GM18907 (cell line): ENCODE measurements at regions not wholly inside any gene's neighbourhood (a gene's known extent, or its start where the extent isn't known, plus 50 kb on each side); places are given as distances from the start of the nearest gene placed in this dataset.
A peak's percentile ranks its signal among the peaks of the same experiment; 100 is the strongest.

Experiments
- ATAC-seq: cut with Tn5 transposase; IDR thresholded peaks from one replicate; pipeline ENCODE4 v1.9.1; 2021; ENCODE audit warnings: mild to moderate bottlenecking, moderate library complexity; ENCODE audit not compliant: unreplicated experiment

- ATAC-seq = no peak
These were observed 300.1 kb downstream of the TDRD15 start for GRCh38 chr2:21423854-21424253.

DNA sequence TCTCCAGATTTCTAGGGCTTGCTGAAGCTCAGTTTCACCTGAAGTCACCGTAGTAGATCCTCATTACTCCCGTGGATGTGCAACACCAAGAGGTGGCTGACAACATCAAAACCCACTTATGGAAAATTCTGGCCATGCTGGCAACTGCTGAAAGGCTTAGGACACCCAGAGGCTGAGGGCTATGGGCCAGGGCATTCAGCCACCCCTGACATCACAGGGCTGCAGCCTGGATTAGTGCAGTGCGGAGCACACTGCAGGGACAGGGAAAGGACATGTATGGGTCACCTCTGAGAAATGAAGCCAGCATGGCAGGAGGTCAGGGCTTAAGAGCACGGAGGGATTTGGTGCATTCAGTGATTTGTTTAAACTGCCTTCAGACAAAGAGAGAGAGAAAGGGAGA lies 300.6 kb downstream of the TDRD15 start:
- ATAC-seq = no peak

DNA sequence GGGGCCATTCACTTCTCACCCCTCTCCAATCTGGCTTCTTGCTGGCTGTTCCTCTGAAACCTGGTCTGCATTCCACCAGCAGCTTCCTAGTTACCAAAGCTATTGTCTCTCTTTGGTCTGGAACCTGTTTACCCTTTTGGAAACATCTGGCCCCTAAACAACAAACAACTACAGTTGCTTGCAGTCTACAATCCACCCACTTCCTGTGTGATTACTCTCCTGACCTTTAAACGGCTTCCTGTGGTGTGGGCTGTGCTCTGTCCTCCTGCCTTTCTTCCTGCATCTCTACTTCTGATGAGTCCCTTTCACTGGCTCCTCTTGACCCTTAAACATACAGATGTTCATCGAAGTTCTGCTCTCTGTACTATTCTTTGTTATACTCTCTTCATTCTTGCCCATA lies 303.8 kb downstream of the TDRD15 start:
- ATAC-seq = peak; percentile 85

GRCh38 chr2:21428754-21429153 lies 305.0 kb downstream of the TDRD15 start:
- ATAC-seq = no peak

- ATAC-seq = no peak
These were observed 306.0 kb downstream of the TDRD15 start for GRCh38 chr2:21429747-21430146.

DNA sequence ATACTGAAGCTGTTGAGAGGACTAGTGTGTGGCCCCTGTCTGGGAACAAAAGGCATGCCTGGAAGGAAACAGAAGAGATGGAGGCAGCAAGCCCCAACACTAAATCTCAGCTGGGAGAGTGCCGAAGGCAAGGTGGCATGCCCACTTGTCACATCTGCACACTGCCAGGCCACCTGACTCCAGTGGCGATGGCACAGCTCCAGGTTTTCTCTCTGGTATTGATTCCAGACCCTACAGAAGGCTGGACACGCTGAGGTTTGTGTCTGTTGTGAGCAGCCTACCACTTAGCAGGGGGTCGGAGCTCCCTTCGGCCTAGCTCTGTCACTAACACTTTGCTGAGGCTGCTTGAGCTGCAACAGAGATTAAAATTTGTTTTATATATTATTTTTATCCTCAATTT lies 307.3 kb downstream of the TDRD15 start:
- ATAC-seq = no peak

DNA sequence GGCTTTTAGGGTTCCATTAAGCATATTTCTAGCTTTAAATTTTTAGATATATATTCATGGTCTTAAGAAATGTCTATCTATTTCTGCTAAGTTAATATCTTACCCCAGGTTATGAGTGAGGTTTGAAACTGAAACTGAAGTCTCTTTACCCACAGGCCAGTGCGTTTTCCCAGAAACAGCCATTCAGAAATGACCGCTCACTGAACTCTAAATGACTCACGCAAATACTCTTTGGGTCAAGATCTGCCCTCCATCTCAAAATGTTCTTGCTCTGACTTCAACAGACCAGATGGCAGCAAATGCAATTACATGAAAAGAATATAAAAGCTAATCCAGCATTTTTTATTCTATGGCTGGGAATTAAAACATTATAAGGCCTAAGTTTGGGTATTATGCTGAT lies 315.2 kb downstream of the TDRD15 start:
- ATAC-seq = peak; percentile 90

DNA sequence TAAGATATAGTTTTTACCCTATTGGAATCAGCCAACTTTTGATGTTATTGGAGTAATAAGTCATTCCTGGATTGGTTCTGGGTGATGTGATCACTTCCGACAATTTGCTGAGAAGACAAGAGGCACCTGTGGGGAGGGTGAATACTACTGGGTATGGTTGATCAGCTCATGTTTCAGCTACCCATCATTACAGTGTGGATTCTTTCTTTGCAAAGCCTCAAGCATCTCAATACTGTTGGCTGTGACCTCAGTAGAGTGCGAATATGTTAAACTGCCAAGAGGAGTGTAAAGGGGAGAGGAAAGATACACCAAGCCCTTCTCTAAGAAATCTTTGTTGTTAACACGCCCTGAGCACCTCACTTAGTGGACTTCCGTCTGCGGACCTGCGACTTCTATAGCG lies 317.7 kb downstream of the TDRD15 start:
- ATAC-seq = no peak

- ATAC-seq = no peak
These were observed 319.8 kb downstream of the TDRD15 start for GRCh38 chr2:21443494-21444105.

DNA sequence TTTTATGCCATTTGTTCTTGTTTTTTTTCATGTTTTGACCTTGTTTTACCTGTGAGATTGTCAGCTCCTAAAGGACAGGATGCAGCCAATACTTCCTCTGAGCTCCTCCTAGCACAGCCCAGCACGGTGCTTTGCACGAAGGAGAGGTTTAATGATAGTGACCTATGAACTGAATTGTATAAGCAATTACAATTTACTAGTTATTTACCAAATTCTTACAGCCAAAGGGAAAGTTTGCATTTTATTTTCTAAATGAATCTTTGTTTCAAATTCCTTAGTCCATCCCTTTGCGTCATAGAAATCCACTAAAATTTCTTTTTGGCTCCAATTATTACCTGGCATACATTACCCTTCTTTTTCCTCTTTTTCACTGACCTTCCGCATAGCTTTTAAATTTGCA lies 326.1 kb downstream of the TDRD15 start:
- ATAC-seq = no peak

- ATAC-seq = no peak
These were observed 327.6 kb downstream of the TDRD15 start for GRCh38 chr2:21451403-21451802.

DNA sequence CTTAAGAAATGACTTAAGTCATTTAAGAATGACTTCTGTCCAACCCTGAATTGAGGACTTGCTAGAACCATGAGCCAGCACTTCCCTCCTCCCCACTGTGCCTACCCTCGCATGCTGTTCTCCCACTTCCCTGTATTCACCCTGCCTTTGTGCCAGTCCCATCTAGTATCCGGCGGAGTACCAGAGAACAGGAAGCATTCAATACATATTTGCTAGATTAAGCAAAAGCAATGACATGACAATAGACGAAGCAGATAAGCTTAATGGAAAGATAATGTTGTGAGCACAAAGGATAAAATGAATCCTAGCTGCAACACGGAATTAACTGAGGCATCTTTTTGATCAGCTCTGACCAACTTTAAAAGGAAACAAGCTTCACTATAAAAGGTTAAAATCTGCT lies 328.5 kb downstream of the TDRD15 start:
- ATAC-seq = no peak

DNA sequence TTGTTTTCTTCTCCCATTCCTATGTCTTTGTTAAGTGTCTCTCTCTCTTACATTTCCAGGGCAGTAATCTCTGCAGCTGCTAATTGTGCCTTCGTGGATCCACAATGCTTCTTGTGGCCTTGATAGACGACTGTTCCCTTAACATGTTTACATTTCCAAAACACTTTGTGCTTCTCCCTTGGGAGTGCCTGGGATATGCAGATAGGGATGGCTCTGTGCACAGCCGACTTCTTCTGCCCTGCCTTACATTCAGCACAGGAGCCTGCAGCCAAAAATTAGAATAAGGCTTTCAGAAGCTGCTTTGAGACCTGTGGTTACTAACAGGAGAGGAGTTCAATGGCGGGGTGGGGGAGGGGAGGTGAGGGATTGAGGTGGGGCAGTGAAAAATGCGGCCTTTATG lies 328.9 kb downstream of the TDRD15 start:
- no peak for ATAC-seq

- no peak for ATAC-seq
These were observed 330.1 kb downstream of the TDRD15 start for GRCh38 chr2:21453723-21454450.

DNA sequence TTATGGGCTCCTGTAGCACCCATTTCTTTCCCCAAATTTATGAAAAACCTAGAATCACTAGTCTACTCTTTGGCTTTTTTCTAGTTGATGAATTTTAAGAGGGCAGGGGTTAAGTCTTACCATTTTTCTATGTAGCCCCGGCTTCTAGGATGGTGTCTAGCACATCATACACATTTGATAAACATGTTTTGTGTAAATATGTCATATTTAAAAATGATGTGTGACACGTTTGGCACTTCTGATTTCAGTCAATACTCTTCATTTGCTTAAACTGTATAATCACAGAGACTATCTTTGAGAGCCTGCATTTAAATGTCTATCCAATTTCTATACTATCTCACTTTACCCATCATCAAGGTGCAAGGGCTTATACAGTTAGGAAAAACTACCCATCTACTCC lies 331.1 kb downstream of the TDRD15 start:
- no peak for ATAC-seq

DNA sequence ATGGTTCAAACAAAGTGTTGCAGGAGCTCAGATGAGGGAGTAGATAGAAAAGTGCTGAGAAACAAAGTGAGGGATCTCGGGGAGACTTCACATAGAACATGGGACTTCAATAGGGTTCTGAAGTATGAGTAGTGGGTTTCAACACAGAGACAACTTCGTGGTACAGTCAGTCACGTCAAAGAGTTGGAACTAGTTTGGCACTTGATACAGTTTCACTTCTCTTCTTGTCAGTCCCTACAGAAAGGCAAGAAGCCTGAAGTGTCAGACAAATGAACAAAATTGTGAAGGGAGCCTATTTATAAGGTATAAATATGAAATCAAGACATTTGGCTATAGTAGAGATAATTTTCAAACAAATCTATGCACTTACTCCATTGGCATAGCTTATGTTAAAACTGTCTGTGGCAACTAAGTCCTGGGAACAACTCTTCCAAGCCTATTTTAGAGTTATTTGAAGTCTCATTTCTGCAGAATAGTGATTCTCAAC lies 338.0 kb downstream of the TDRD15 start:
- no peak for ATAC-seq

DNA sequence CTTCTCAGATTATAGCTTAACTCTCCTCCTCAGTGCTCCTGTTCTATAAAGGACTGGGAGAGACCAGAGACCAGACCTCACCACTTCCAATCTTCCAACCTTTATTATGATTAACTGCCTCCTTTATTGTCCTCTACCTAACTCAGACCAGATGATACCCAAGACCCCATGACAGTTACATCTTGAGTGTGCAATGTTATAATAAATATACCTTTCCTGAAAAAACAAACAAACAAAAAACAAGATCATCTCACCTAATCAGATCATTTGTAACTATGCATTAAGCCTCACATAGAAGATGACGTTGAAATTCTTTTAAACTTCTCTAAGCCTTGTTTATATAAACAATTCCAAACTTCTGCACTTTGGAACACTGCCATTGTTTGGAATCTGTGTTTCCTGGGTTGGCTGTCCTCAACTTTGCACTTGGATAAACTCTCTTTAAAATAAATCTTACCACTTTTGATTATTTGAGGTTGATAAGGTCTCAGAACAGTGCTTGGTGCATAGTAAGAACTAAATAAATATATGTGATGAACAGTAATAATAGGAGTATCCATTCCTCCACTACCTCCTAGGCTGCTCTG lies 342.7 kb downstream of the TDRD15 start:
- ATAC-seq = no peak

- ATAC-seq = no peak
These were observed 343.6 kb downstream of the TDRD15 start for GRCh38 chr2:21467280-21467818.

- ATAC-seq = no peak
These were observed 344.1 kb downstream of the TDRD15 start for GRCh38 chr2:21467910-21468309.

GRCh38 chr2:21468624-21469023 lies 344.9 kb downstream of the TDRD15 start:
- ATAC-seq = no peak

DNA sequence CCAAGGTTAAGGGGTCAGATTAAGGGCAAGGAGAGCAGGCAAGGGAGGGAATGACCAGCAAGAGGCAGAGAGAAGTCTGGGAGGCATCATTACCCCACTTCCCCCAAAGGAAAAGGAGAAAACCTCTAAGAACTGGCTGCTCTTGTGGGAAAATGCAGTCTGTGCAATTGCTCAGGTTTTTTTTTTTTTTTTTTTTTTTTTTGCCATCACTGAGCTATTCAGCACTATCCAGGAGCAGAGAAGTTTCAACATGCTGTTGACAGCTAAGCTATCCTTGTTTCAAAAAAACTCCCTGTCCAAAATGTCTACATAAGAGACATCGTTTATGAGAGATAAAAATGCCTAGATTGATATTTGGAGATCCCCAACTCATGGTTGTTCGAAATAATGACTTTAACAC lies 345.4 kb downstream of the TDRD15 start:
- ATAC-seq = no peak

- no peak for ATAC-seq
These were observed 345.8 kb downstream of the TDRD15 start for GRCh38 chr2:21469564-21469963.
